DND-41 (cell line): ENCODE measurements at regions not wholly inside any gene's neighbourhood (a gene's known extent, or its start where the extent isn't known, plus 50 kb on each side); places are given as distances from the start of the nearest gene placed in this dataset.

Source experiments
- ATAC-seq: fragments of 200-7000 bp; cut with Tn5 transposase; 3 replicates; pipeline ENCODE4 v1.9.1; 2021; ENCODE audit warnings: low read depth; ENCODE audit not compliant: insufficient read depth
- DNase-seq: peaks from one replicate; pipeline ENCODE4 v3.0.0-alpha.2; 2020
- H2AFZ ChIP-seq: 2 replicates; pipeline ENCODE4 v1.6.0; 2012; ENCODE audit warnings: low read depth, low read length
- H3K27ac ChIP-seq: 2 replicates; pipeline ENCODE4 v1.5.1; 2012; ENCODE audit warnings: low read length, inconsistent platforms
- H3K27me3 ChIP-seq: fragments of 200-600 bp; sonication (generic); 2 replicates; pipeline ENCODE4 v1.6.0; 2012; ENCODE audit warnings: low read length, mild to moderate bottlenecking, inconsistent platforms; ENCODE audit not compliant: insufficient read depth, poor library complexity
- H3K36me3 ChIP-seq: 2 replicates; pipeline ENCODE4 v1.5.1; 2012; ENCODE audit warnings: low read length, inconsistent platforms; ENCODE audit not compliant: insufficient read depth
- H3K4me1 ChIP-seq: 2 replicates; pipeline ENCODE4 v1.5.1; 2012; ENCODE audit warnings: mild to moderate bottlenecking, low read length; ENCODE audit not compliant: insufficient read depth
- H3K4me2 ChIP-seq: 2 replicates; pipeline ENCODE4 v1.6.0; 2012; ENCODE audit warnings: mild to moderate bottlenecking, moderate library complexity, low read length, inconsistent platforms; ENCODE audit not compliant: insufficient read depth
- H3K4me3 ChIP-seq, 2 experiments: fragments of 200-600 bp in 1 of 2; shearing (Covaris generic) in 1 of 2; 2 replicates each; pipeline ENCODE4 v1.5.1; 2012 to 2016; ENCODE audit warnings: inconsistent platforms in 2 of 2, low read length in 2 of 2, mild to moderate bottlenecking in 2 of 2, low read depth in 1 of 2, moderate library complexity in 1 of 2
- H3K79me2 ChIP-seq: 2 replicates; pipeline ENCODE4 v1.6.0; 2012; ENCODE audit warnings: low read length, inconsistent platforms; ENCODE audit not compliant: insufficient read depth
- H3K9ac ChIP-seq: 2 replicates; pipeline ENCODE4 v1.6.0; 2012; ENCODE audit warnings: low read depth, mild to moderate bottlenecking, inconsistent platforms, low read length, moderate library complexity
- H3K9me3 ChIP-seq: 2 replicates; pipeline ENCODE4 v1.5.1; 2012; ENCODE audit warnings: low read length, moderate library complexity, mild to moderate bottlenecking, inconsistent platforms; ENCODE audit not compliant: insufficient read depth, severe bottlenecking
- H4K20me1 ChIP-seq: 2 replicates; pipeline ENCODE4 v1.6.0; 2012; ENCODE audit warnings: low read length; ENCODE audit not compliant: insufficient read depth
- CTCF ChIP-seq: IDR thresholded peaks from 2 replicates; pipeline ENCODE4 v1.5.1; 2012; ENCODE audit warnings: borderline replicate concordance, low read length, moderate library complexity, mild to moderate bottlenecking; ENCODE audit not compliant: poor library complexity, severe bottlenecking; ENCODE audit errors: extremely low read depth
- EZH2 ChIP-seq: IDR thresholded peaks from 3 replicates; pipeline ENCODE4 v1.6.1; 2012; ENCODE audit warnings: borderline replicate concordance, low read depth, mild to moderate bottlenecking, moderate library complexity, low read length, inconsistent platforms; ENCODE audit not compliant: severe bottlenecking

DNA sequence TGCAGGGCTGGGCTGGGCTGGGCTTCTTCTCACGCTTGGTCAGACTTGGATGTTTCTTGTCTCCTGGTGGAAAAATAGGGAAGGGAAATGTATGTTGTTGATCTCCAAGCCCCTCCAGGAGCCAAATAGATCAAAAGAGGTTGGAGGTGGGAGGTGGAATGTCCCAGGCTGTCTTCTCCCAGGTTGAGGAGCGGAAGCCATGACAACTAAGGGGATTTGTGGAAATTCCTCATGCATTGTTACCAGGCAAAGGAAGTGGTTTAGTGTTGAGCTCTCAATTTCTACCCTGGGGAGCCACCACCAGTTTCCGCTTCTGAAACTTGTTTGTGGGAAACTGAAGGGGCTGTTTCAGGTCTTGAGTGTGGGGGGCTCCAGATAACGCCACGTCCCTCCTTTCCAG lies 79.0 kb downstream of the SPRY4 start:
- ATAC-seq (no peak), DNase-seq (no peak)
- TF ChIP-seq EZH2 = no peak
- no peak for TF ChIP-seq CTCF
- Histone ChIP-seq H3K36me3 (no peaks in the 10 kb centered on the region), H3K4me2 (no peak overlapping the region), H3K4me1 (no peaks in the 10 kb centered on the region), H3K4me3 (no peak overlapping the region), H3K27ac (no peak overlapping the region), H3K27me3 (no peaks in the 10 kb centered on the region), H3K9ac (no peak overlapping the region), H2AFZ (no peak overlapping the region), H3K79me2 (no peaks in the 10 kb centered on the region), H4K20me1 (no peaks in the 10 kb centered on the region), H3K9me3 (no peaks in the 10 kb centered on the region)

DNA sequence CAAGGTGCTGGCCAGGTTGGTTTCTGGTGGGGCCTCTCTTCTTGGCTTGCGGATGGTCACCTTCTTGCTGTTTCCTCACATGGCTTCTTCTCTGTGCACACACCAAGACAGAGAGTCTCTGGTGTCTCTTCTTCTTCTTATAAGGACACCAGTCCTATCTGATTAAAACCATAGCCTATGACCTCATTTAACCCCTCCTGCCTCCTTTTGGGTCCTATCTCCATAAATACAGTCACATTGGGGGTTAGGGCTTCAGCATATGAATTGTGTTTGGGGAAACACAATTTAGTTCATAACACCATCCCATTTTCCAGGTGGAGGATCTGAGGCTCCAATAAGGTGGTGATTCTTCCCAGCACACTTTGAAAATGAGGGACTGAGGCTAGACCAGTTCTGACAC lies 80.4 kb downstream of the SPRY4 start:
- Histone ChIP-seq H4K20me1 (no peaks in the 10 kb centered on the region), H3K4me2 (no peak overlapping the region), H3K4me3 (no peak overlapping the region), H3K27me3 (no peaks in the 10 kb centered on the region), H2AFZ (no peak overlapping the region), H3K36me3 (no peaks in the 10 kb centered on the region), H3K9me3 (no peaks in the 10 kb centered on the region), H3K79me2 (no peaks in the 10 kb centered on the region), H3K4me1 (no peaks in the 10 kb centered on the region), H3K27ac (no peak overlapping the region), H3K9ac (no peak overlapping the region)
- no peak for TF ChIP-seq CTCF
- TF ChIP-seq EZH2 = no peak
- ATAC-seq = no peak
- DNase-seq = no peak

- Histone ChIP-seq H3K36me3 (no peaks in the 10 kb centered on the region), H3K4me3 (no peak overlapping the region)
- TF ChIP-seq EZH2 = no peak
- TF ChIP-seq CTCF = no peak
Measured at GRCh38 chr5:142242272-142242671, 82.5 kb downstream of the SPRY4 start.

DNA sequence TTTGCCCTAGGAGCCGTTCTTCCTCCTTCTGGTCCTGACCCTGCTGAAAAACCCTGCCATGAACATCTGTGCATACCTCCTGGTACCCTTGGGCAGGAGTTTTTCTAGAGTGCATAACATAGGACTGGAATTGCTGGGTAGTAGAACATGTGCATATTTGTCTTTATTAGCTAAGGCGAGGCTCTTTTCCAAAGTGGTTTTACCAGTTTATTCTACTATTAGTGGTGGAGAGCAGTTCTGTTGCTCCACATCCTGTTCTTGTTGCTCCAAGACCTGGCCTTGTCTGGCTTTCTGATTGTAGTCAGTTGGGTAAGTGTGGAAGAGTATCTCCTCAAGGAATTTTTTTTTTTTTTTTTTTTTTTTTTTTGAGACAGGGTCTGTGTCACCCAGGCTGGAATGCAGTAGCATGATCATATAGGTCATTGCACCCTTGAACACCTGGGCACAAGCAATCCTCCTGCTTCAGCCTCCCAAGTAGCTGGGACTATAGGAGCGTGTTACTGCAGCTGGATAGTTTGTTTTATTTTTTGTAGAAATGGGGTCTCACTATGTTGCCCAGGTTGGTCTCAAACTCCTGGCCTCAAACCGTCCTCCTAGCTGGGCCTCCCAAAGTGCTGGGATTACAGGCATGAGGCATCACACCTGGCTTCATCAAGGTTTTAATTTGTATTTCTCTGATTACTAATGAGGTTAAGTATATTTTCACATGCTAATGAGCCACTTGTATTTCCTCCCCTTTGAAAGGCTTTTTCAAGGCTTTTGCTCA lies 85.2 kb downstream of the SPRY4 start:
- Histone ChIP-seq H2AFZ (no peak overlapping the region), H4K20me1 (no peaks in the 10 kb centered on the region), H3K4me1 (no peaks in the 10 kb centered on the region), H3K79me2 (no peaks in the 10 kb centered on the region), H3K27me3 (no peaks in the 10 kb centered on the region), H3K4me2 (no peak overlapping the region), H3K9me3 (no peaks in the 10 kb centered on the region), H3K36me3 (no peaks in the 10 kb centered on the region), H3K9ac (no peak overlapping the region), H3K4me3 (no peak overlapping the region), H3K27ac (no peak overlapping the region)
- no peak for DNase-seq
- no peak for ATAC-seq
- TF ChIP-seq EZH2 (no peak), CTCF (no peak)

More at GRCh38 chr5:142242272-142242671, 82.5 kb downstream of the SPRY4 start:
- Histone ChIP-seq H4K20me1 (no peaks in the 10 kb centered on the region), H3K9me3 (no peaks in the 10 kb centered on the region), H3K4me1 (no peaks in the 10 kb centered on the region), H3K27me3 (no peaks in the 10 kb centered on the region), H3K9ac (no peak overlapping the region), H3K79me2 (no peaks in the 10 kb centered on the region), H2AFZ (no peak overlapping the region), H3K4me2 (no peak overlapping the region), H3K27ac (no peak overlapping the region)
- ATAC-seq (no peak), DNase-seq (no peak)
